Smooth muscle cell (in vitro differentiated cells): ENCODE measurements at regions not wholly inside any gene's neighbourhood (a gene's known extent, or its start where the extent isn't known, plus 50 kb on each side); places are given as distances from the start of the nearest gene placed in this dataset.

Source experiments
- DNase-seq: peaks from one replicate; lab custom pipeline; 2025; ENCODE audit not compliant: unreplicated experiment; lab: John Stamatoyannopoulos, UW
- H2AFZ ChIP-seq: fragments of 200-600 bp; sonication (generic); 2 replicates; pipeline ENCODE4 v1.6.0; 2016; ENCODE audit warnings: antibody characterized with exemption, low read depth, mild to moderate bottlenecking
- H3F3A ChIP-seq: fragments of 200-600 bp; sonication (generic); 2 replicates; pipeline ENCODE4 v1.6.0; 2017; ENCODE audit warnings: antibody characterized with exemption, low read depth
- H3K27ac ChIP-seq: fragments of 200-600 bp; sonication (generic); 2 replicates; pipeline ENCODE4 v1.5.1; 2016; ENCODE audit warnings: low read depth, mild to moderate bottlenecking
- H3K27me3 ChIP-seq: fragments of 200-600 bp; sonication (generic); 2 replicates; pipeline ENCODE4 v1.6.1; 2016; ENCODE audit warnings: low read depth, mild to moderate bottlenecking
- H3K36me3 ChIP-seq: fragments of 200-600 bp; sonication (generic); 2 replicates; pipeline ENCODE4 v1.5.1; 2016; ENCODE audit warnings: low read depth
- H3K4me1 ChIP-seq: fragments of 200-600 bp; sonication (generic); 2 replicates; pipeline ENCODE4 v1.5.1; 2016; ENCODE audit warnings: low read depth
- H3K4me2 ChIP-seq: fragments of 200-600 bp; sonication (generic); 2 replicates; pipeline ENCODE4 v1.6.0; 2016; ENCODE audit warnings: mild to moderate bottlenecking
- H3K4me3 ChIP-seq: fragments of 200-600 bp; sonication (generic); 2 replicates; pipeline ENCODE4 v1.5.1; 2016; ENCODE audit warnings: mild to moderate bottlenecking
- H3K79me2 ChIP-seq: fragments of 200-600 bp; sonication (generic); 2 replicates; pipeline ENCODE4 v1.6.0; 2016; ENCODE audit warnings: low read depth, mild to moderate bottlenecking
- H3K9ac ChIP-seq: fragments of 200-600 bp; sonication (generic); 2 replicates; pipeline ENCODE4 v1.6.0; 2016; ENCODE audit warnings: low read depth
- H3K9me3 ChIP-seq: fragments of 200-600 bp; sonication (generic); replicated peaks from 2 replicates; pipeline ENCODE4 v1.5.1; 2016; ENCODE audit warnings: low read depth
- H4K20me1 ChIP-seq: fragments of 200-600 bp; sonication (generic); 2 replicates; pipeline ENCODE4 v1.6.0; 2016; ENCODE audit warnings: low read depth
- WGBS: methylation state at CpG from one replicate; pipeline ENCODE4 v1.1.7; 2016; ENCODE audit warnings: low lambda C conversion rate; 5-methylcytosine and 5-hydroxymethylcytosine counted together
- TF ChIP-seq, protein P1 (sequence below): fragments of 200-600 bp; sonication (generic); IDR thresholded peaks from 2 replicates; pipeline ENCODE4 v1.5.1; 2017; ENCODE audit warnings: borderline replicate concordance, mild to moderate bottlenecking, antibody characterized with exemption; ENCODE audit not compliant: insufficient read depth, poor library complexity, severe bottlenecking

DNA sequence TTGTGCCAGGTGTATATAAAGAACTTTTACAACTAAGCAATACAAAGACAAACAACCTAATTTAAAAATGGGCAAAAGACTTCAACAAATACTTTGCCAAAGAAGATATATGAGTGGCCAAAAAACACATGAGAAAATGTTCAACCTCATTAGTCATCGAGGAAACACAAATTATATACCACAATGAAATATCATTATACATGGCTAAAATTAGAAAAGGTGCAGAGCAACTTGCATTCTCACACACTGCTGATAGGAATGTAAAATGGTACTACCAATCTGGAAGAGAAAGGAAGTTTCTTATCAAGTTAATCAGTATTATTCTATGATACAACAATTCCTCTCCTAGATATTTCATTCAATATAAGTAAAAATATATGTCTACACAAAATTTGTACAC lies 131.6 kb upstream of the FRMD6 start:
- TF ChIP-seq, protein P1, sequence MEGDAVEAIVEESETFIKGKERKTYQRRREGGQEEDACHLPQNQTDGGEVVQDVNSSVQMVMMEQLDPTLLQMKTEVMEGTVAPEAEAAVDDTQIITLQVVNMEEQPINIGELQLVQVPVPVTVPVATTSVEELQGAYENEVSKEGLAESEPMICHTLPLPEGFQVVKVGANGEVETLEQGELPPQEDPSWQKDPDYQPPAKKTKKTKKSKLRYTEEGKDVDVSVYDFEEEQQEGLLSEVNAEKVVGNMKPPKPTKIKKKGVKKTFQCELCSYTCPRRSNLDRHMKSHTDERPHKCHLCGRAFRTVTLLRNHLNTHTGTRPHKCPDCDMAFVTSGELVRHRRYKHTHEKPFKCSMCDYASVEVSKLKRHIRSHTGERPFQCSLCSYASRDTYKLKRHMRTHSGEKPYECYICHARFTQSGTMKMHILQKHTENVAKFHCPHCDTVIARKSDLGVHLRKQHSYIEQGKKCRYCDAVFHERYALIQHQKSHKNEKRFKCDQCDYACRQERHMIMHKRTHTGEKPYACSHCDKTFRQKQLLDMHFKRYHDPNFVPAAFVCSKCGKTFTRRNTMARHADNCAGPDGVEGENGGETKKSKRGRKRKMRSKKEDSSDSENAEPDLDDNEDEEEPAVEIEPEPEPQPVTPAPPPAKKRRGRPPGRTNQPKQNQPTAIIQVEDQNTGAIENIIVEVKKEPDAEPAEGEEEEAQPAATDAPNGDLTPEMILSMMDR = no peak
- Histone ChIP-seq H4K20me1 (no peaks in the 10 kb centered on the region), H3F3A (peaks cover 5% of the 10 kb centered on the region), H3K79me2 (no peaks in the 10 kb centered on the region), H2AFZ (no peak overlapping the region), H3K4me3 (no peak overlapping the region), H3K4me1 (peaks cover 6% of the 10 kb centered on the region), H3K27ac (no peak overlapping the region), H3K9ac (no peak overlapping the region), H3K4me2 (peak overlapping the region; percentile 29), H3K27me3 (no peaks in the 10 kb centered on the region), H3K9me3 (no peaks in the 10 kb centered on the region), H3K36me3 (no peaks in the 10 kb centered on the region)
- DNase-seq = no peak
- WGBS = 82% methylated on average over 1 of the region's 1 CpG

DNA sequence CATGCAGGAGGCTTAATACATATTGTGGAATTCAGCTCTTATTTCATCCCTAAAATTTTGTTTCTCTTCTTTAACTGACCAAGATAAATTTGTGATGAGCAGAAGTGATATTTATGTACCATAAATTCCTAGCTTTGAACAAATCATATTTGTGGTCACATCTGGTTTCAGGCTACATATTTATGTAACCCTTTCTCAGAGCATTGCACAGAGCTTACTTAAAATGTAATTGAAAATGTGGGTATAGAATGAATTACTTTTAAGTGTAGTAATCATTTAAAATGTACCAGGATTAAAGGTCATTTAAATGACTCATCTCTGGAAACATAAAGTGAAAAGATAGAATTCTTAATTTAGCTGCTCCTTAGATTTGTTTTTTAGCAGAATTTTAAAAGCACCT lies 129.9 kb upstream of the FRMD6 start:
- Histone ChIP-seq H3K27me3 (no peaks in the 10 kb centered on the region), H3K79me2 (no peaks in the 10 kb centered on the region), H2AFZ (no peak overlapping the region), H3K36me3 (no peaks in the 10 kb centered on the region), H3K4me3 (no peak overlapping the region), H4K20me1 (no peaks in the 10 kb centered on the region), H3F3A (peaks cover 12% of the 10 kb centered on the region), H3K4me1 (peaks cover 6% of the 10 kb centered on the region), H3K27ac (peak overlapping the region; percentile 62), H3K9ac (no peak overlapping the region), H3K4me2 (peak overlapping the region; percentile 47), H3K9me3 (no peaks in the 10 kb centered on the region)
- TF ChIP-seq, protein P1 = no peak
- no peak for DNase-seq

DNA sequence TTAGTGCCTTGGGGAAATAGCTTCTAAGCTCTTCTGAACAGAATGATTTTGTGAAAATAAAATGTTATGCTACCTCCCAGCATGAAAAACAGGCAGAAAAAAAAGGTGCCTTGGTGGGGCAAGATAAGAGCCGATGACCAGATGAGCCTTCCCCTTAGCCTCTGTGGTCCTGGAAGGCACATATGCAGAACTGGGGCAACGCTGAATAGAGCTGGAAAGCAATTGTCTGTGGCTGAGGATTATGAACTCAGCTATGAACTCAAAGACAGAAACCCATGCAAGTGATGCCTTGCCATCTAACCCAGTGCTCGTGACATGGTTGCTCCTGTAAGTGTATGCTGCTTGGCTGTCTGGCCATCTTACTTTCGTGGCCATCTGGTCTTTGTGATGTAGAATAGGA lies 128.5 kb upstream of the FRMD6 start:
- Histone ChIP-seq H3K4me2 (peak overlapping the region; percentile 4), H3K4me1 (peaks cover 6% of the 10 kb centered on the region), H3F3A (peaks cover 13% of the 10 kb centered on the region), H3K27me3 (no peaks in the 10 kb centered on the region), H3K4me3 (no peak overlapping the region), H3K79me2 (no peaks in the 10 kb centered on the region), H3K9me3 (no peaks in the 10 kb centered on the region), H2AFZ (no peak overlapping the region), H3K27ac (no peak overlapping the region), H3K9ac (no peak overlapping the region), H3K36me3 (no peaks in the 10 kb centered on the region), H4K20me1 (no peaks in the 10 kb centered on the region)
- 84% methylated on average over 4 of the region's 4 CpGs for WGBS
- no peak for DNase-seq
- TF ChIP-seq, protein P1 = no peak

DNA sequence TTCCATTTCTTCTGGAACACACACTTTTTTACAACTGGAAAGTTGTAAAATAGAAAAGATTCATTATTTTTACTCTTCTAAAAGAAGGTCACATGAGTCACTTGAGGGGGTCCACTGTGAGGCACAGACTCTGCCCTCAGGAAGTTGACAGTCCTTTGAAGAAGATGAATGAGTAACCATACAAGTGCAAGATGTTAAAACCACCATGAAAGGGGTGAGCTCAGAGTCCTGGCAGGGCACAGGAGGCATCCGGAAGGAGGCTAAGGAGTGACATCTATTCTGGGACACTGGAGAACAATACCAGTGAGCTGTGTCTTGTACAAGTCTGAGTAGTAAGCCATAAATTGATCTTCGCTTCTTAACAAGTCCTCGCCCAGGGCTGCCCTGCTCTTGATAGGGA lies 126.0 kb upstream of the FRMD6 start:
- TF ChIP-seq, protein P1 = no peak
- DNase-seq = no peak
- no peaks in the 10 kb centered on the region for H3K27me3 ChIP-seq
- H3K4me2 ChIP-seq = no peak overlapping the region
- no peak overlapping the region for H2AFZ ChIP-seq
- no peaks in the 10 kb centered on the region for H3K36me3 ChIP-seq
- H3K4me3 ChIP-seq = no peak overlapping the region
- H3K9ac ChIP-seq = no peak overlapping the region
- peak overlapping the region; percentile 65 for H3K27ac ChIP-seq
- H3K9me3 ChIP-seq = no peaks in the 10 kb centered on the region
- WGBS = 88% methylated on average over 3 of the region's 3 CpGs
- H3F3A ChIP-seq = peaks cover 13% of the 10 kb centered on the region
- peaks cover 6% of the 10 kb centered on the region for H3K4me1 ChIP-seq
- no peaks in the 10 kb centered on the region for H4K20me1 ChIP-seq
- no peaks in the 10 kb centered on the region for H3K79me2 ChIP-seq
